ENCODE measurements at regions not wholly inside any gene's neighbourhood (a gene's known extent, or its start where the extent isn't known, plus 50 kb on each side); places are given as distances from the start of the nearest gene placed in this dataset.
"Not testable (repeated sequence)": the region's sequence is repeated elsewhere in the genome, so short reads cannot be mapped to it uniquely, and the experiment has no call there.

DNA sequence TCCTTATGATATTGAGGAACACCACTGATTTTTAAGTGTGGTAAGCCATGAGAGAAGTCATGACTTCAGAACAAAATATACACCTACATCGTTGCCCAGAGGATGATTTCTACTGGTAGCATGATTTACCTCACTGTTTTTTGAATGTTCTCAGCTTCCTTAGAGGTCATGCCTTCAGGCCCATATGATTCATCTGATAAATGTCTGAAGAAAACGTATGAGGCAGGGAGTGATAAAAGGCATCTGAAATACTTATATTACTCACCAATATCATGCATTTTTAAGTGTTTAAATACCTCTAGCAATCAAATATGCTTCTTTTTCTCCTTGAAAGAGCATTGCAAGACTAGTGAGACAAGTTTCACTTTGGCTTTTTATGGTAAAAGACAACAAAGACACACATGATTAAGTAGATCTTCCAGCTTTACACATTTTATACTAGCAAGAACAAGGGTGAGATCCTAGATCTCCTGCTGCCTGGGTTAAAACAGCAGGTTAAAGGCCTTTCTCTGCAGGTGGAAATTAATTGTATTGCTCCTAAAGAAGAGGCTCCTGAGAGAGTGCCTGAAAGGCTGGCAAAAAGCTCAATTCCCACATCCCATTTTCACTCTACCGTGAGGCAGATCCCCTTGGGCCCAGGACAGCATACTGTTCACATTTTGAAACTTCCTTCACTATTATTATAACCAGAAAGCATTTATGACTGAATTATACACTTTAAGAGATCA is 432.4 kb downstream of the SLITRK1 start:
- no CpG with 5 or more reads among the region's 3 CpGs for WGBS (ENCODE audit: insufficient coverage, low lambda C conversion rate)

DNA sequence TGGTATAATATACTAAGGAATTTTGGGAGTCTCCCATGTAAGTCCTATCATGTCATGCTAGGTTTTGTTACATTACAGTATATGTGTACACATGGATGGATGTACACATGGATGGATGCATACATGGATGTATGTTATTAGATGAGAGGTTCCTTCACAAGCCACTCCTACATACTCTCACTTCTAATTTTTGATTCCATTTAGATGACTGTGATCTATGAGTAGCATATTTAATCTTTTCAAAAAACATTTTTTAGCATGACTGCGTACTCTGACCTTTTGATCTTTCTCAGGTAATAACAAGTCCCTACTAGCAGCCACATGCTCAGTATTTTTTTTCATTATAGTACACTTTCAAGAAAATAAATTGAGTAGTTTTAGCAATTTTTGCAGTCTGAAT is 441.8 kb downstream of the SLITRK1 start:
- Histone ChIP-seq H3K4me1 (ENCODE audit: control insufficient read depth, insufficient read depth, low read length) (no peaks in the 10 kb centered on the region), H3K36me3 (ENCODE audit: control insufficient read depth, insufficient read depth, low read length) (no peaks in the 10 kb centered on the region), H3K4me3 (ENCODE audit: low read length) (no peak overlapping the region), H3K27ac (ENCODE audit: low read length) (no peak overlapping the region), H3K9me3 (ENCODE audit: control insufficient read depth, low read depth, low read length) (no peaks in the 10 kb centered on the region), H3K27me3 (ENCODE audit: control insufficient read depth, insufficient read depth, low read length) (no peaks in the 10 kb centered on the region)
- 88% methylated on average over 1 of the region's 1 CpG for WGBS (ENCODE audit: insufficient coverage, low lambda C conversion rate)
- no peak for DNase-seq

More for the DNA sequence above, 432.4 kb downstream of the SLITRK1 start:
- peaks cover 18% of the 10 kb centered on the region for H3K9me3 ChIP-seq (ENCODE audit: control insufficient read depth, low read depth, low read length)
- no peak overlapping the region for H3K4me3 ChIP-seq (ENCODE audit: low read length)
- H3K27ac ChIP-seq (ENCODE audit: low read length): no peak overlapping the region
- no peak for DNase-seq
- no peaks in the 10 kb centered on the region for H3K4me1 ChIP-seq (ENCODE audit: control insufficient read depth, insufficient read depth, low read length)
- H3K36me3 ChIP-seq (ENCODE audit: control insufficient read depth, insufficient read depth, low read length): no peaks in the 10 kb centered on the region
- no peaks in the 10 kb centered on the region for H3K27me3 ChIP-seq (ENCODE audit: control insufficient read depth, insufficient read depth, low read length)

DNA sequence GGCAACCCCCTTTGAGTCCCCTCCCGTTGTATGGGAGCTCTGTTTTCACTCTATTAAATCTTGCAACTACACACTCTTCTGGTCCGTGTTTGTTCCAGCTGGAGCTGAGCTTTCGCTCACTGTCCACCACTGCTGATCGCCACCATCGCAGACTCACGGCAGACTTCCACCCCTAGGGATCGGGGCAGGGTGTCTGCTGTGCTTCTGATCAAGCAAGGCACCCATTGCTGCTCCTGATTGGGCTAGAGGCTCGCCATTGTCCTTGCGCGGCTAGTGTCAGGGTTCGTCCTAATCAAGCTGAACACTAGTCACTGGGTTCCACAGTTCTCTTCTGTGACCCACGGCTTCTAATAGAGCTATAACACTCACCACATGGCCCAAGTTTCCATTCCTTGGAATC is 442.8 kb downstream of the SLITRK1 start:
- not testable (repeated sequence) for H3K27ac ChIP-seq (ENCODE audit: low read length); DNase-seq; H3K9me3 ChIP-seq (ENCODE audit: control insufficient read depth, low read depth, low read length); H3K4me3 ChIP-seq (ENCODE audit: low read length); H3K27me3 ChIP-seq (ENCODE audit: control insufficient read depth, insufficient read depth, low read length); H3K4me1 ChIP-seq (ENCODE audit: control insufficient read depth, insufficient read depth, low read length); H3K36me3 ChIP-seq (ENCODE audit: control insufficient read depth, insufficient read depth, low read length)
- no CpG with 5 or more reads among the region's 12 CpGs for WGBS (ENCODE audit: insufficient coverage, low lambda C conversion rate)

DNA sequence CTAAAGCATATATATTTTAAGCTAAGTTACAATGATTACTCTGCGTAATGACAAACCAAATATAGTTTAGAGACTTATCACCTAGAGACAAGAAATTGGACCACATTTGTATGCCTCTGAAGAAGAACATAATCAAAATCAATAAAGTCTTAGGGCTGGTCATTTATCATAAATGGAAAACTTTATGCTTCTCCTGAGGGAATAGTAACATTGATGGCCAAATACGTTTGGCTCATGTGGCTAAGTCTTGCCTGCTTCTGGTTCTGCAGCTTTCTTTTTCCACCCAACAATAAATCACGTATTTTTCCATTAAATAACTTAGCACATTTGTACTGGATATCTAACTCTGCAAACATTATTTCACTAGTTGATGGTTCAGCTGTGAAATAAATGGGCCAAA is 458.4 kb downstream of the SLITRK1 start:
- Histone ChIP-seq H3K36me3 (ENCODE audit: control insufficient read depth, insufficient read depth, low read length) (no peaks in the 10 kb centered on the region), H3K9me3 (ENCODE audit: control insufficient read depth, low read depth, low read length) (no peaks in the 10 kb centered on the region), H3K4me1 (ENCODE audit: control insufficient read depth, insufficient read depth, low read length) (no peaks in the 10 kb centered on the region), H3K27ac (ENCODE audit: low read length) (no peak overlapping the region), H3K27me3 (ENCODE audit: control insufficient read depth, insufficient read depth, low read length) (no peaks in the 10 kb centered on the region), H3K4me3 (ENCODE audit: low read length) (no peak overlapping the region)
- 100% methylated on average over 1 of the region's 3 CpGs for WGBS (ENCODE audit: insufficient coverage, low lambda C conversion rate)
- DNase-seq: no peak

DNA sequence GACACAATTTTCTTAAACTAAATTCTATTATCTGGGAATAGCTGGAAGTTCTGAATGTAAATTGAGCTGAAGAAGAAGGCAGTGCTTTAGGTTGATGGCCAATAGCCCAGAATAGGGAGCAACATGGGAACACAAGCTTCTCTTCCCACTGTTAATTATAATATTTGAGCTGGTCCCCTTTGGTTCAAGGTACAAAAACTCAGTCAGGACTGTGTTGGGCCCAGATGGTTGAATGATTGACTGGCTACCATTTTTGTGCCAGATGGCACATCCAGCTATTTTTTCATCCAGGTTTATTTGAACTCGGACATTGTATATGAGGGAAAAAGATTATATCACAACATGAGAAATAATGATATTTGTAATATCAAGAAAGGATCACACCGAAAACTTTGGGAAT is 458.9 kb downstream of the SLITRK1 start:
- Histone ChIP-seq H3K36me3 (ENCODE audit: control insufficient read depth, insufficient read depth, low read length) (no peaks in the 10 kb centered on the region), H3K9me3 (ENCODE audit: control insufficient read depth, low read depth, low read length) (no peaks in the 10 kb centered on the region), H3K27ac (ENCODE audit: low read length) (no peak overlapping the region), H3K27me3 (ENCODE audit: control insufficient read depth, insufficient read depth, low read length) (no peaks in the 10 kb centered on the region), H3K4me1 (ENCODE audit: control insufficient read depth, insufficient read depth, low read length) (no peaks in the 10 kb centered on the region), H3K4me3 (ENCODE audit: low read length) (no peak overlapping the region)
- WGBS (ENCODE audit: insufficient coverage, low lambda C conversion rate): 100% methylated on average over 2 of the region's 2 CpGs
- no peak for DNase-seq

DNA sequence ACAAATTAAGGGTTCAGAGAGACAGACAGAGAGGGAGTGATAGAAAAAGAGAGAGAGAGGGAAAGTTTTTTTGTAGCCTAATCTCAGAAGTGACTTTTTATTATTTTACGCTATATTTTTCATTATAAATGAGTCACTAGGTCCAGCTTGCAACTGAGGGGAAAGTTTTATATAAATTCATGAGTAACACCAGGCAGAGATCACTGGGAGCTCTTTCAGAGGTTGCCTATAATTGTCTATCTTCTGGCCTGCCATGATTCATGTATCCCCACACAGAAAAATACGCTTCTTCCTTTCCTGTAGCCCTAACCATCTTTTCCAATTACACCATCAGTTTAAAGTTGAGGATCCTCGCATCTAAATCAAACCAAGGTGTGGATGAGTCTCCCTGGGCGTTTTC is 467.9 kb downstream of the SLITRK1 start:
- no peak overlapping the region for H3K4me3 ChIP-seq (ENCODE audit: low read length)
- no peaks in the 10 kb centered on the region for H3K27me3 ChIP-seq (ENCODE audit: control insufficient read depth, insufficient read depth, low read length)
- H3K27ac ChIP-seq (ENCODE audit: low read length): no peak overlapping the region
- no peak for DNase-seq
- no peaks in the 10 kb centered on the region for H3K4me1 ChIP-seq (ENCODE audit: control insufficient read depth, insufficient read depth, low read length)
- WGBS (ENCODE audit: insufficient coverage, low lambda C conversion rate): 90% methylated on average over 2 of the region's 4 CpGs
- peaks cover 3% of the 10 kb centered on the region for H3K9me3 ChIP-seq (ENCODE audit: control insufficient read depth, low read depth, low read length)
- H3K36me3 ChIP-seq (ENCODE audit: control insufficient read depth, insufficient read depth, low read length): no peaks in the 10 kb centered on the region

DNA sequence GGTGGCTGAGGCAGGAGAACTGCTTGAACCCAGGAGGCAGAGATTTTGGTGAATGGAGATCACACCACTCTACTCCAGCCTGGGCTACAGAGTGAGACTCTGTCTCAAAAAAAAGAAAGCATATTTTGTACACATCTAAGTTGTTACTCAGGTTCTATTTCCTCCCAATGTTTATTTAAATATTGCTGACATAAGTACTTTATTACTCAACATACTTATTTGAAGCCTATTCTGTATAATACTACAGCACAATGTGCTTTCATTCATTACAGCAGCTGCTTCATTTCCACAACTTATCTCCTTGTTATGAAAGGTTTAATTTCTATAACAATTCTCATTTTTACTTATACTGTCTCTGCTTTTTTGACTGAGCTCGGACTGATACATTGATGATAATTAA is 495.7 kb downstream of the SLITRK1 start:
- DNase-seq: no peak
- H3K4me3 ChIP-seq (ENCODE audit: low read length): no peak overlapping the region
- no CpG with 5 or more reads among the region's 1 CpG for WGBS (ENCODE audit: insufficient coverage, low lambda C conversion rate)
- no peaks in the 10 kb centered on the region for H3K27me3 ChIP-seq (ENCODE audit: control insufficient read depth, insufficient read depth, low read length)
- H3K36me3 ChIP-seq (ENCODE audit: control insufficient read depth, insufficient read depth, low read length): no peaks in the 10 kb centered on the region
- peaks cover 5% of the 10 kb centered on the region for H3K9me3 ChIP-seq (ENCODE audit: control insufficient read depth, low read depth, low read length)
- H3K27ac ChIP-seq (ENCODE audit: low read length): no peak overlapping the region
- H3K4me1 ChIP-seq (ENCODE audit: control insufficient read depth, insufficient read depth, low read length): no peaks in the 10 kb centered on the region

DNA sequence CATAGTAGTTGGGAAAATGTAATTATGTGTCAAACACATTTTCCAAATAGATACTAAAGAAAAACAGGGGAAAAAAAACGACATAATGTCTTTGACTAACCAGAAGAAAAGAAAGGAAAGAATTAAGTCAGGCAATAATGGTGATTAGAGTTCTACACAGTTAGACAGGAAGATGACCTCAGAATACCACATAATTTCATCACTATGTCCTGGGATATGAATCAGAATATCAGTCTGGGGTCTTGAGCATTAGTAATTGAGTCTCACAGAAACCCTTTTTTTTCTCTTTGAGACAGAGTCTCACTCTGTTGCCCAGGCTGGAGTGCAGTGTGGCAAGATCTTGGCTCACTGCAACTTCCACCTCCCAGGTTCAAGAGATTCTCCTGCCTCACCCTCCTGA is 503.4 kb downstream of the SLITRK1 start:
- DNase-seq: no peak
- Histone ChIP-seq H3K9me3 (ENCODE audit: control insufficient read depth, low read depth, low read length) (peaks cover 3% of the 10 kb centered on the region), H3K4me1 (ENCODE audit: control insufficient read depth, insufficient read depth, low read length) (no peaks in the 10 kb centered on the region), H3K36me3 (ENCODE audit: control insufficient read depth, insufficient read depth, low read length) (no peaks in the 10 kb centered on the region), H3K27me3 (ENCODE audit: control insufficient read depth, insufficient read depth, low read length) (no peaks in the 10 kb centered on the region), H3K27ac (ENCODE audit: low read length) (no peak overlapping the region), H3K4me3 (ENCODE audit: low read length) (no peak overlapping the region)
- 63% methylated on average over 1 of the region's 1 CpG for WGBS (ENCODE audit: insufficient coverage, low lambda C conversion rate)

DNA sequence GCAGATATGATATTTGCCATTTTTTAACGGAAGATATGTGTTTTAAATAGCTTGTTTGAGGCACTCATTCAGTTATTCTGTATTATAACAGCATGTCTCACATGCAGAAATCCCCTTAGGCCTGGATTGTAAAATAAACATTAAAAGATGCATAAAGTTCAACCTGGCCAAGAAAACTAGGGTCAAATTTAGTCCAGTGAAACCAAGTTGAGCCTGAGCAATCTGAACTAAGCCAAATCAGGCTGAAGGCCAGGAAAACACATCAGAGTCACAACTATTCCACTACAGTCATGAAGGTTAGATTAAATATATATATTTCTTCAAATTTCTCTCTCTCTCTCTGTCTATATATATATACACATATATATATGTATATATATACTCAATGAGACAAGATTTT is 504.8 kb downstream of the SLITRK1 start:
- no CpG with 5 or more reads among the region's 1 CpG for WGBS (ENCODE audit: insufficient coverage, low lambda C conversion rate)
- H3K36me3 ChIP-seq (ENCODE audit: control insufficient read depth, insufficient read depth, low read length): no peaks in the 10 kb centered on the region
- DNase-seq: no peak

DNA sequence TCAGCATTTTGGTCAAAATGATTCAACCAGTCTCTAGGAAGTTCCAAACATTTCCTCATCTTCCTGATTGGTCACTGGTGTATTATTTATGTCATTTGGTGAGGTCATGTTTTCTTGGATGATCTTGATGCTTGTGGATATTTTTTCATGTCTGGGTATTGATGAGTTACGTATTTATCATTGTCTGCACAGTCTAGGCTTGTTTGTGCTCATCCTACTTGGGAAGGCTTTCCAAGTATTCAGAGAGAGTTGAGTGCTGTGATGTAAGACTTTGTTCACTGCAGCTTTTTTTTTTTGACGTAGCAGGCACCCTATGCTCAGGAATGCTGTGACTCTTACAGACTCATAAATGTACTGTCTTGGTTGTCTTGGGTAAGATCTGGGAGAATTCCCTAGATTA is 509.5 kb downstream of the SLITRK1 start:
- no peak for DNase-seq
- Histone ChIP-seq H3K4me1 (ENCODE audit: control insufficient read depth, insufficient read depth, low read length) (no peaks in the 10 kb centered on the region), H3K36me3 (ENCODE audit: control insufficient read depth, insufficient read depth, low read length) (no peaks in the 10 kb centered on the region), H3K27ac (ENCODE audit: low read length) (no peak overlapping the region), H3K4me3 (ENCODE audit: low read length) (no peak overlapping the region), H3K27me3 (ENCODE audit: control insufficient read depth, insufficient read depth, low read length) (no peaks in the 10 kb centered on the region), H3K9me3 (ENCODE audit: control insufficient read depth, low read depth, low read length) (peaks cover 2% of the 10 kb centered on the region)
- WGBS (ENCODE audit: insufficient coverage, low lambda C conversion rate): no CpG with 5 or more reads among the region's 2 CpGs

More for the DNA sequence above, 504.8 kb downstream of the SLITRK1 start:
- Histone ChIP-seq H3K4me1 (ENCODE audit: control insufficient read depth, insufficient read depth, low read length) (no peaks in the 10 kb centered on the region), H3K27ac (ENCODE audit: low read length) (no peak overlapping the region), H3K4me3 (ENCODE audit: low read length) (no peak overlapping the region), H3K9me3 (ENCODE audit: control insufficient read depth, low read depth, low read length) (peaks cover 3% of the 10 kb centered on the region), H3K27me3 (ENCODE audit: control insufficient read depth, insufficient read depth, low read length) (no peaks in the 10 kb centered on the region)

DNA sequence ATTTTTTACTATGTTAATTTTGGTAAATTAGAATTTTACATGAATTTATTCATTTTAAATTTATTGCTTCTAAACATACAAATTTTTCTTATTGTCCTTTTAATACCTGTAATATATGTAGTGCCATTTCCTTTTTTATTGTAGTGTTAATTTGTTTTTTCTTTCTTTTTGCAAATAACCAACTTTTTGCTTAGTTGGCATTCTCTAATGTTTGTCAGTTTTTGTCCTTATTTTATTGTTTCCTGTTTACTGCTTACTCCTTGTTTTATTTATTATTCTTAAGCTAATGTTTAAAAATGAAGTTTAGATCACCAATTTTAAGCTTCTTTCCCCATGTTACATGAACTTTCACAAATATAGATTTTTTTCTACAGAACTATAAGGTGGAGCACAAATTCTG is 516.6 kb downstream of the SLITRK1 start:
- Histone ChIP-seq H3K27ac (ENCODE audit: low read length) (no peak overlapping the region), H3K4me3 (ENCODE audit: low read length) (no peak overlapping the region), H3K36me3 (ENCODE audit: control insufficient read depth, insufficient read depth, low read length) (no peaks in the 10 kb centered on the region), H3K9me3 (ENCODE audit: control insufficient read depth, low read depth, low read length) (peaks cover 2% of the 10 kb centered on the region), H3K4me1 (ENCODE audit: control insufficient read depth, insufficient read depth, low read length) (no peaks in the 10 kb centered on the region), H3K27me3 (ENCODE audit: control insufficient read depth, insufficient read depth, low read length) (no peaks in the 10 kb centered on the region)
- no peak for DNase-seq
